GM12878 (cell line): ENCODE measurements at regions not wholly inside any gene's neighbourhood (a gene's known extent, or its start where the extent isn't known, plus 50 kb on each side); places are given as distances from the start of the nearest gene placed in this dataset.

Source experiments
- NKRF ChIP-seq: fragments of 450-650 bp; conservative IDR thresholded peaks from 2 replicates; pipeline ENCODE4 v1.6.1; 2017; ENCODE audit warnings: mild to moderate bottlenecking, moderate library complexity
- POLR2A ChIP-seq: IDR thresholded peaks from 2 replicates; pipeline ENCODE4 v1.6.1; 2011; ENCODE audit warnings: low read depth, mild to moderate bottlenecking, low read length
- SP1 ChIP-seq: IDR thresholded peaks from one replicate; pipeline ENCODE4 v1.6.1; 2011; ENCODE audit warnings: low read depth, low read length
- TF ChIP-seq, protein P1 (sequence below), 3 experiments: IDR thresholded peaks in 2 of 3; conservative IDR thresholded peaks in 1 of 3; 2 replicates each; pipeline ENCODE4 v1.5.1; 2011; ENCODE audit warnings: low read depth in 3 of 3, low read length in 3 of 3, mild to moderate bottlenecking in 3 of 3, control low read depth in 2 of 3, moderate library complexity in 2 of 3, inconsistent platforms in 1 of 3, mixed read lengths in 1 of 3; ENCODE audit not compliant: control insufficient read depth in 2 of 3, insufficient read depth in 1 of 3; ENCODE audit errors: extremely low read depth in 1 of 3

GRCh38 chr18:67080601-67081000 lies 435.9 kb downstream of the DSEL start:
- TF ChIP-seq POLR2A: no peak
- TF ChIP-seq SP1: no peak
- TF ChIP-seq NKRF: no peak
- TF ChIP-seq, protein P1, sequence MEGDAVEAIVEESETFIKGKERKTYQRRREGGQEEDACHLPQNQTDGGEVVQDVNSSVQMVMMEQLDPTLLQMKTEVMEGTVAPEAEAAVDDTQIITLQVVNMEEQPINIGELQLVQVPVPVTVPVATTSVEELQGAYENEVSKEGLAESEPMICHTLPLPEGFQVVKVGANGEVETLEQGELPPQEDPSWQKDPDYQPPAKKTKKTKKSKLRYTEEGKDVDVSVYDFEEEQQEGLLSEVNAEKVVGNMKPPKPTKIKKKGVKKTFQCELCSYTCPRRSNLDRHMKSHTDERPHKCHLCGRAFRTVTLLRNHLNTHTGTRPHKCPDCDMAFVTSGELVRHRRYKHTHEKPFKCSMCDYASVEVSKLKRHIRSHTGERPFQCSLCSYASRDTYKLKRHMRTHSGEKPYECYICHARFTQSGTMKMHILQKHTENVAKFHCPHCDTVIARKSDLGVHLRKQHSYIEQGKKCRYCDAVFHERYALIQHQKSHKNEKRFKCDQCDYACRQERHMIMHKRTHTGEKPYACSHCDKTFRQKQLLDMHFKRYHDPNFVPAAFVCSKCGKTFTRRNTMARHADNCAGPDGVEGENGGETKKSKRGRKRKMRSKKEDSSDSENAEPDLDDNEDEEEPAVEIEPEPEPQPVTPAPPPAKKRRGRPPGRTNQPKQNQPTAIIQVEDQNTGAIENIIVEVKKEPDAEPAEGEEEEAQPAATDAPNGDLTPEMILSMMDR (IDR thresholded peaks at IDR 0.05 in 2 of 3, conservative IDR thresholded peaks at IDR 0.05 in 1 of 3; ENCODE audit: control insufficient read depth in 2 of 3, extremely low read depth in 1 of 3, insufficient read depth in 1 of 3, low read depth in 3 of 3, low read length in 3 of 3): no peak
